Mucosa of descending colon (tissue), 3 donors: ENCODE measurements at regions not wholly inside any gene's neighbourhood (a gene's known extent, or its start where the extent isn't known, plus 50 kb on each side); places are given as distances from the start of the nearest gene placed in this dataset.
"Not testable (repeated sequence)": the region's sequence is repeated elsewhere in the genome, so short reads cannot be mapped to it uniquely, and the experiment has no call there.

Source experiments
- ATAC-seq: fragments of 200-7000 bp; cut with Tn5 transposase; one replicate; pipeline ENCODE4 v1.9.1; 2020; ENCODE audit warnings: mild to moderate bottlenecking, moderate library complexity
- DNase-seq, 3 donors: peaks; one replicate each; pipeline ENCODE4 v3.0.0-alpha.2; 2020
- H3K36me3 ChIP-seq: fragments of 200-600 bp; one replicate; pipeline ENCODE4 v1.8.0; 2021; ENCODE audit warnings: low read depth, mild to moderate bottlenecking
- H3K4me1 ChIP-seq: fragments of 200-600 bp; one replicate; pipeline ENCODE4 v1.8.0; 2021; ENCODE audit warnings: low read depth, mild to moderate bottlenecking
- H3K4me3 ChIP-seq: fragments of 200-600 bp; one replicate; pipeline ENCODE4 v1.8.0; 2021; ENCODE audit warnings: mild to moderate bottlenecking
- H3K9me3 ChIP-seq: fragments of 200-600 bp; one replicate; pipeline ENCODE4 v1.8.0; 2021; ENCODE audit warnings: mild to moderate bottlenecking
- intact Hi-C, 2 donors: fragments of 100-400 bp; cut with DNase I in 1 of 2; cut with micrococcal nuclease in 1 of 2; formaldehyde crosslinking; loops; one replicate each; pipeline versions ENCODE4 v1.11.0 to v1.11.1; 2022; cut with DNase I, micrococcal nuclease
- TF ChIP-seq, protein P1 (sequence below): fragments of 200-600 bp; IDR thresholded peaks from one replicate; pipeline ENCODE4 v1.8.0; 2022; ENCODE audit warnings: antibody characterized with exemption, mild to moderate bottlenecking
- donor health status: DM: no; HTN: no; CAD: no; lungs with moderate emphysema.
- donor health status: DM: no; HTN: no; CAD: no.
- donor health status: DM: no; HTN: yes; CAD: no.

GRCh38 chr6:67908379-67908778 lies 726.7 kb upstream of the ADGRB3 start:
- H3K9me3 ChIP-seq: peaks cover 14% of the 10 kb centered on the region
- intact Hi-C loops: no loop called here
- ATAC-seq (no peak), DNase-seq (no peak)
- H3K4me1 ChIP-seq: no peaks in the 10 kb centered on the region
- TF ChIP-seq, protein P1, sequence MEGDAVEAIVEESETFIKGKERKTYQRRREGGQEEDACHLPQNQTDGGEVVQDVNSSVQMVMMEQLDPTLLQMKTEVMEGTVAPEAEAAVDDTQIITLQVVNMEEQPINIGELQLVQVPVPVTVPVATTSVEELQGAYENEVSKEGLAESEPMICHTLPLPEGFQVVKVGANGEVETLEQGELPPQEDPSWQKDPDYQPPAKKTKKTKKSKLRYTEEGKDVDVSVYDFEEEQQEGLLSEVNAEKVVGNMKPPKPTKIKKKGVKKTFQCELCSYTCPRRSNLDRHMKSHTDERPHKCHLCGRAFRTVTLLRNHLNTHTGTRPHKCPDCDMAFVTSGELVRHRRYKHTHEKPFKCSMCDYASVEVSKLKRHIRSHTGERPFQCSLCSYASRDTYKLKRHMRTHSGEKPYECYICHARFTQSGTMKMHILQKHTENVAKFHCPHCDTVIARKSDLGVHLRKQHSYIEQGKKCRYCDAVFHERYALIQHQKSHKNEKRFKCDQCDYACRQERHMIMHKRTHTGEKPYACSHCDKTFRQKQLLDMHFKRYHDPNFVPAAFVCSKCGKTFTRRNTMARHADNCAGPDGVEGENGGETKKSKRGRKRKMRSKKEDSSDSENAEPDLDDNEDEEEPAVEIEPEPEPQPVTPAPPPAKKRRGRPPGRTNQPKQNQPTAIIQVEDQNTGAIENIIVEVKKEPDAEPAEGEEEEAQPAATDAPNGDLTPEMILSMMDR: no peak
- H3K4me3 ChIP-seq: no peak overlapping the region
- H3K36me3 ChIP-seq: no peaks in the 10 kb centered on the region

DNA sequence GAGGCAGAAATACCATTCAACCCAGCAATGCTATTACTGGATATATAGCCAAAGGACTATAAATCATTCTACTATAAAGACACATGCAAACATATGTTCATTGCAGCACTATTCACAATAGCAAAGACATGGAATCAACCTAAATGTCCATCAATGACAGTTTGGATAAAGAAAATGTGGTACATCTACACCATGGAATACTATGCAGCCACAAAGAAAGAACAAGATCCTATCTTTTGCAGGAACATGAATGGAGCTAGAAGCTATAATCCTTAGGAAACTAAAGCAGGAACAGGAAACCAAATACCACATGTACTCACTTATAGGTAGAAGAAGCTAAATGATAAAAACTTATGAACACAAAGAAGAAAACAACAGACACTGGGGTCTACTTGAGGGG lies 730.3 kb upstream of the ADGRB3 start:
- H3K36me3 ChIP-seq, intact Hi-C loops, DNase-seq, H3K4me1 ChIP-seq, H3K4me3 ChIP-seq, ATAC-seq: not testable (repeated sequence)
- H3K9me3 ChIP-seq: peaks cover 30% of the 10 kb centered on the region

DNA sequence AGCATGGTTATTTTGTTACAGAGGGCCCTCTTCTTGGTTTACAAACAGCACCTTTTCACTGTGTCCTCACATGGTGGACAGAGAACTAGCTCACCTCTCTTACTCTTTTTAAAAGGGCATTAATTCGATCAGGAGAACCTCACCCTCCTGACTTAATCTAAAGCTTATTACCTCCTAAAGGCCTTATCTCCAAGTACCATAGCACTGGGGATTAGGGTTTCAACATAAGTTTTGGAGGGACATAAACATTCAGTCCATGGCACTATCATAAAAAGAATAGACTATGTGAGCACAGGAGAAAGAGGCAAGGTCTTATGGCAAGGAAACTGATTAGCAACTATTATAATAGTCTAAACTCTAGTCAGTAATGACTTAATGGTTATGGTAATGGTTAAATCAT lies 736.2 kb upstream of the ADGRB3 start:
- Histone ChIP-seq H3K36me3 (no peaks in the 10 kb centered on the region), H3K9me3 (peaks cover 39% of the 10 kb centered on the region), H3K4me1 (no peaks in the 10 kb centered on the region), H3K4me3 (no peak overlapping the region)
- DNase-seq (no peak), ATAC-seq (no peak)
- intact Hi-C loops: no loop called here
- TF ChIP-seq, protein P1: no peak

- DNase-seq: no peak
- H3K9me3 ChIP-seq: peaks cover 39% of the 10 kb centered on the region
- H3K4me1 ChIP-seq: no peaks in the 10 kb centered on the region
- no peaks in the 10 kb centered on the region for H3K36me3 ChIP-seq
- TF ChIP-seq, protein P1: no peak
- ATAC-seq: no peak
- H3K4me3 ChIP-seq: no peak overlapping the region
- intact Hi-C loops: no loop called here
Observed at GRCh38 chr6:67897998-67898607, 737.0 kb upstream of the ADGRB3 start.

DNA sequence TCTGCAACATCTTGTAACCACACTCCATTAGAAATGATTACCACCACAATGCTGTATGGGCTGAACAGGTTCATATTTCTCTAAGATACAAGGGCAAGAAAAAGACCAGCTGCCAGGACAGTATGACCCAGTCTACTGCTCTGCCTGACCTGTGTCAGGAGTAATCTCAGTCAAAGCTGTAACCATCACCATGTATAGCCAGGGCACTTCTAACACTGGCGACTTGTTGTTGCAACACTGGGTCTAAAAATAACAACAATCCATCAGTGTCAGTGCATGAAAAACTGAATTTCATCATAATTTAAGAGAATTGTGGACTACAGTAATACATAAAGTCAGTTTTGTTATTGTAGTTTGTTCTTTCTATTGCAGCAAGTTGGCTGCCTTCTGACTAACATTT lies 738.6 kb upstream of the ADGRB3 start:
- intact Hi-C loops: no loop called here
- Histone ChIP-seq H3K4me3 (no peak overlapping the region), H3K36me3 (no peaks in the 10 kb centered on the region), H3K4me1 (no peaks in the 10 kb centered on the region), H3K9me3 (peaks cover 25% of the 10 kb centered on the region)
- TF ChIP-seq, protein P1: no peak
- DNase-seq (no peak), ATAC-seq (no peak)

DNA sequence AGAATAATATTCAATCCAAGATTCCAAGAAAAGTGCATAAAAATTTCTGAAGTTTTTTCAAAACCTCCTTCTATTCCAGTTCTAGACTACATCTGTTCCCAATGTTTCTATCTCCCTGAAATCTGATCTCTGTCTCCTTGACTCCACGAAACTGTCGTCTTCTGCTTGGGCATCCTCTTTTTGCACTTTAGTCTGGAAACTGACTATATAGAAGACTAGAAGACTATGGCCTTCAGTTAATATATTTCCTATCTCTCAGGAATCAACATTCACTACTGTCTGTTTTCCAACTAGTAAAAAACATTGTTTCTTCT lies 745.4 kb upstream of the ADGRB3 start:
- Histone ChIP-seq H3K9me3 (peaks cover 36% of the 10 kb centered on the region), H3K4me1 (no peaks in the 10 kb centered on the region), H3K4me3 (no peak overlapping the region), H3K36me3 (no peaks in the 10 kb centered on the region)
- ATAC-seq: no peak
- intact Hi-C loops: no loop called here
- DNase-seq: no peak
- TF ChIP-seq, protein P1: no peak
